ENCODE measurements at regions not wholly inside any gene's neighbourhood (a gene's known extent, or its start where the extent isn't known, plus 50 kb on each side); places are given as distances from the start of the nearest gene placed in this dataset.

GRCh38 chr4:166426300-166426863 lies 553.3 kb downstream of the TLL1 start:
- no peak for DNase-seq (ENCODE audit: low spot score)
- Histone ChIP-seq H3K9me3 (ENCODE audit: low read depth, low read length, poor library complexity, severe bottlenecking) (no peaks in the 10 kb centered on the region), H3K27ac (ENCODE audit: low read depth, low read length, poor library complexity, severe bottlenecking) (no peak overlapping the region), H3K27me3 (replicated peaks; ENCODE audit: insufficient read depth, low read depth, low read length, poor library complexity) (no peaks in the 10 kb centered on the region), H3K4me3 (ENCODE audit: low read depth, low read length, poor library complexity, severe bottlenecking) (no peak overlapping the region), H3K36me3 (ENCODE audit: insufficient read depth, low read length, poor library complexity, severe bottlenecking) (no peaks in the 10 kb centered on the region), H3K4me1 (ENCODE audit: insufficient read depth, low read length, poor library complexity, severe bottlenecking) (no peaks in the 10 kb centered on the region)
- TF ChIP-seq EZH2 (IDR thresholded peaks at IDR 0.05; ENCODE audit: borderline replicate concordance, low read depth, low read length, poor library complexity, severe bottlenecking) (no peak), CTCF (conservative IDR thresholded peaks at IDR 0.05; ENCODE audit: low read depth, low read length) (no peak)
- BruUV-seq (replicated peaks): no TSS peak
- POLR2A ChIA-PET (ENCODE audit: low non-redundant PET): interaction anchor here (0.6 kb wide), 1 partner anchor 187 kb away, joined by 6 read pairs; no protein-coding TSS in a partner anchor
- CTCF ChIA-PET: no interaction called here
- intact Hi-C loops (cut with micrococcal nuclease; ENCODE audit: unreplicated experiment): no loop called here

GRCh38 chr4:166432125-166432524 lies 559.1 kb downstream of the TLL1 start:
- ChIA-PET POLR2A (ENCODE audit: low non-redundant PET) (no interaction called here), CTCF (no interaction called here)
- Histone ChIP-seq H3K27me3 (replicated peaks; ENCODE audit: insufficient read depth, low read depth, low read length, poor library complexity) (no peaks in the 10 kb centered on the region), H3K4me1 (ENCODE audit: insufficient read depth, low read length, poor library complexity, severe bottlenecking) (no peaks in the 10 kb centered on the region), H3K27ac (ENCODE audit: low read depth, low read length, poor library complexity, severe bottlenecking) (no peak overlapping the region), H3K36me3 (ENCODE audit: insufficient read depth, low read length, poor library complexity, severe bottlenecking) (no peaks in the 10 kb centered on the region), H3K9me3 (ENCODE audit: low read depth, low read length, poor library complexity, severe bottlenecking) (no peaks in the 10 kb centered on the region), H3K4me3 (ENCODE audit: low read depth, low read length, poor library complexity, severe bottlenecking) (no peak overlapping the region)
- DNase-seq (ENCODE audit: low spot score): no peak
- intact Hi-C loops (cut with micrococcal nuclease; ENCODE audit: unreplicated experiment): no loop called here
- TF ChIP-seq EZH2 (IDR thresholded peaks at IDR 0.05; ENCODE audit: borderline replicate concordance, low read depth, low read length, poor library complexity, severe bottlenecking) (no peak), CTCF (conservative IDR thresholded peaks at IDR 0.05; ENCODE audit: low read depth, low read length) (no peak)
- BruUV-seq (replicated peaks): no TSS peak

- no TSS peak for BruUV-seq (replicated peaks)
- H3K4me1 ChIP-seq (ENCODE audit: insufficient read depth, low read length, poor library complexity, severe bottlenecking): no peaks in the 10 kb centered on the region
- TF ChIP-seq EZH2 (IDR thresholded peaks at IDR 0.05; ENCODE audit: borderline replicate concordance, low read depth, low read length, poor library complexity, severe bottlenecking) (no peak), CTCF (conservative IDR thresholded peaks at IDR 0.05; ENCODE audit: low read depth, low read length) (no peak)
- no peaks in the 10 kb centered on the region for H3K36me3 ChIP-seq (ENCODE audit: insufficient read depth, low read length, poor library complexity, severe bottlenecking)
- no peak overlapping the region for H3K27ac ChIP-seq (ENCODE audit: low read depth, low read length, poor library complexity, severe bottlenecking)
- H3K4me3 ChIP-seq (ENCODE audit: low read depth, low read length, poor library complexity, severe bottlenecking): no peak overlapping the region
- ChIA-PET POLR2A (ENCODE audit: low non-redundant PET) (no interaction called here), CTCF (no interaction called here)
- intact Hi-C loops (cut with micrococcal nuclease; ENCODE audit: unreplicated experiment): no loop called here
- no peak for DNase-seq (ENCODE audit: low spot score)
- H3K27me3 ChIP-seq (replicated peaks; ENCODE audit: insufficient read depth, low read depth, low read length, poor library complexity): no peaks in the 10 kb centered on the region
- H3K9me3 ChIP-seq (ENCODE audit: low read depth, low read length, poor library complexity, severe bottlenecking): no peaks in the 10 kb centered on the region
Measured at GRCh38 chr4:166432842-166433241, 559.8 kb downstream of the TLL1 start.
